ENCODE measurements at regions not wholly inside any gene's neighbourhood (a gene's known extent, or its start where the extent isn't known, plus 50 kb on each side); places are given as distances from the start of the nearest gene placed in this dataset.
"Not testable (repeated sequence)": the region's sequence is repeated elsewhere in the genome, so short reads cannot be mapped to it uniquely, and the experiment has no call there.

DNA sequence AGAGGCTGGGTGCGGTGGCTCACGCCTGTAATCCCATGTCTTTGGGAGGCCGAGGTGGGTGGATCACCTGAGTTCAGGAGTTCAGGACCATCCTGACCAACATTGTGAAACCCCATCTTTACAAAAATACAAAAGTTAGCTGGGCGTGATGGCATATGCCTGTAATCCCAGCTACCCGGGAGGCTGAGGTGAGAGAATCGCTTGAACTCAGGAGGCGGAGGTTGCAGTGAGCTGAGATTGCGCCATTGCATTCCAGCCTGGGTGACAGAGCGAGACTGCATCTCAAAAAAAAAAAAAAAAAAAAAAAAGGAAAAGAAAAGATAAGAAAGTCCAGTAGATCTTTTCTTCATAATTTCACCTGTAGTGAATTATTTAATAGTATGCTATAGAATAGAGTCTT is 85.0 kb upstream of the TRPC4 start:
- not testable (repeated sequence) for TF ChIP-seq CTCF (IDR thresholded peaks at IDR 0.05); POLR2A (IDR thresholded peaks at IDR 0.05); EP300 (IDR thresholded peaks at IDR 0.05; ENCODE audit: low read depth); POLR2AphosphoS5 (IDR thresholded peaks at IDR 0.05)

Measured in transverse colon (tissue), 4 donors.